Activated T-helper 1 cell treated with anti-CD3 and anti-CD28 coated beads, Interleukin-12 subunit alpha, Interleukin-12 subunit beta, Interleukin-2, Interleukin-4 antibody, amounts not matched to agents 30 ng/mL and 10 ng/mL and 1 ng/mL, durations not matched to agents 14 hours and 24 hours and 36 hours (primary cell): ENCODE measurements at regions not wholly inside any gene's neighbourhood (a gene's known extent, or its start where the extent isn't known, plus 50 kb on each side); places are given as distances from the start of the nearest gene placed in this dataset.

Source experiments
- DNase-seq: peaks from one replicate; pipeline ENCODE4 v3.0.0; 2021; ENCODE audit warnings: low spot score
- H3K27ac Mint-ChIP-seq: one replicate; pipeline ENCODE4 v1.8.0; 2021; ENCODE audit warnings: mild to moderate bottlenecking, mixed read lengths
- H3K27me3 Mint-ChIP-seq: one replicate; pipeline ENCODE4 v1.8.0; 2022; ENCODE audit warnings: mild to moderate bottlenecking, moderate library complexity, mixed read lengths; ENCODE audit not compliant: insufficient read depth
- H3K36me3 Mint-ChIP-seq: one replicate; pipeline ENCODE4 v1.8.0; 2021; ENCODE audit warnings: low read depth, mixed read lengths
- H3K4me1 Mint-ChIP-seq: one replicate; pipeline ENCODE4 v1.8.0; 2021; ENCODE audit warnings: low read depth, mixed read lengths
- H3K4me3 Mint-ChIP-seq: one replicate; pipeline ENCODE4 v1.8.0; 2021; ENCODE audit warnings: mild to moderate bottlenecking, moderate library complexity, mixed read lengths
- H3K9me3 Mint-ChIP-seq: one replicate; pipeline ENCODE4 v1.8.0; 2021; ENCODE audit warnings: mixed read lengths
- intact Hi-C: fragments of 100-400 bp; cut with micrococcal nuclease; formaldehyde crosslinking; loops from one replicate; pipeline ENCODE4 v1.15.1; 2024

DNA sequence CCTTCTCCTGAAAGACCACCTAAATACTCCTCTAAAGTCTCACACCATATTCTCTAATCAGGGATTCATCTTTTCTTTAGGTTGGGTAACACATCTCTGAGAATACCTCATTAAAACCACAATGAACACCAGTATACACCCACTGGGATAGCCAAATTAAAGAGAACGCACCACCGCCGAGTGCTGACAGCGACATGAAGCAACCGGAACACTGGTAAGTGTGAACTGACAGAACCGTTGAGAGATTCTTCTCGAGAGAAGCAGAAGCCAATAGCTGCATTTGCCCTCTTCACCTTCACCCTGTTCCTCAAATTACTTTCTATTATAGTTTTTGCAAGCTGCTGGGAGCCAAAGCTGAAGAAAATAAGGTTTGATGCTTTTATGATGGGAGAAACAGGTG lies 318.5 kb downstream of the FBXO15 start:
- Mint-ChIP-seq H3K36me3 (no peaks in the 10 kb centered on the region), H3K4me1 (no peaks in the 10 kb centered on the region), H3K4me3 (no peak overlapping the region), H3K27ac (no peak overlapping the region), H3K27me3 (peaks cover 4% of the 10 kb centered on the region), H3K9me3 (no peaks in the 10 kb centered on the region)
- intact Hi-C loops = no loop called here
- DNase-seq = no peak

- intact Hi-C loops = no loop called here
- peaks cover 4% of the 10 kb centered on the region for H3K27me3 Mint-ChIP-seq
- H3K4me3 Mint-ChIP-seq = no peak overlapping the region
- no peak overlapping the region for H3K27ac Mint-ChIP-seq
- H3K9me3 Mint-ChIP-seq = no peaks in the 10 kb centered on the region
- no peak for DNase-seq
- H3K4me1 Mint-ChIP-seq = no peaks in the 10 kb centered on the region
- no peaks in the 10 kb centered on the region for H3K36me3 Mint-ChIP-seq
These were observed 319.8 kb downstream of the FBXO15 start for GRCh38 chr18:73827801-73828200.

DNA sequence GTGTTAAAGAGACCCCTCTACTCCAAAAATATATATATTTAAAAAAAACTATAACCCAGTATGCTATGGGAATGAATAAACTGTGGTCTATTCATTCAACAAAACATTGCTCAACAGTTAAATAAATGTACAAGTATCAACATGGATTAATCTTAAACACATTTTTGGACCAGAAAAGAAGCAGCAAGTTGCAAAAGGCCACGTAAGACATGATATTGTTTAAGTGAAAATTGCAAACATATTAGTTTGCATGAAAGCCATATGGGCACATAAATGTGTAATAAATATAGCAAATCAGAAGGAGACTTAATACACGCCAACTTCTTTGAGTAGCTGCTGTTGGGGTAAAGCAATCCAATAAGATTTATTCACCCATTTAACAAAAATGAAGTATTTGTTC lies 321.5 kb downstream of the FBXO15 start:
- Mint-ChIP-seq H3K9me3 (no peaks in the 10 kb centered on the region), H3K27ac (no peak overlapping the region), H3K36me3 (no peaks in the 10 kb centered on the region), H3K4me3 (no peak overlapping the region), H3K4me1 (no peaks in the 10 kb centered on the region), H3K27me3 (peaks cover 6% of the 10 kb centered on the region)
- intact Hi-C loops = no loop called here
- DNase-seq = no peak

DNA sequence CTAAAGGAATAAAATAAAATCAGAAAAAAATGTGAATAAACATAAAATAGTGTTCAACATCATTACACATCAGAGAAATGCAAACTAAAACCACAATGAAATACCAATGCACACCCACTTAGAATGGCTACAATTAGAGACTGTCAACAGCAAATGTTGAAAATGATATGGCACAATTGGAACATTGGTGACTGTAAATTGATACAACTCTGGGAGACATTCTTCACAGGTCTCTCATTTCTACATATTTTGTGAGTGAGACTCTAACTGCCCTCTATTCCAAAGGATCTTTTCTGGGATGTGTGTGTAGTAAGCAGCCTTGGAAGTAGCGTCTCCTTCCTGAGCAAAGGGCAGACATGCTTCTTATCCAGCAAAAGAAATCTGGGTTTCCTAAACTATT lies 323.0 kb downstream of the FBXO15 start:
- H3K9me3 Mint-ChIP-seq = no peaks in the 10 kb centered on the region
- no peaks in the 10 kb centered on the region for H3K36me3 Mint-ChIP-seq
- H3K27ac Mint-ChIP-seq = no peak overlapping the region
- DNase-seq = no peak
- intact Hi-C loops = no loop called here
- peaks cover 9% of the 10 kb centered on the region for H3K27me3 Mint-ChIP-seq
- H3K4me1 Mint-ChIP-seq = no peaks in the 10 kb centered on the region
- H3K4me3 Mint-ChIP-seq = no peak overlapping the region

DNA sequence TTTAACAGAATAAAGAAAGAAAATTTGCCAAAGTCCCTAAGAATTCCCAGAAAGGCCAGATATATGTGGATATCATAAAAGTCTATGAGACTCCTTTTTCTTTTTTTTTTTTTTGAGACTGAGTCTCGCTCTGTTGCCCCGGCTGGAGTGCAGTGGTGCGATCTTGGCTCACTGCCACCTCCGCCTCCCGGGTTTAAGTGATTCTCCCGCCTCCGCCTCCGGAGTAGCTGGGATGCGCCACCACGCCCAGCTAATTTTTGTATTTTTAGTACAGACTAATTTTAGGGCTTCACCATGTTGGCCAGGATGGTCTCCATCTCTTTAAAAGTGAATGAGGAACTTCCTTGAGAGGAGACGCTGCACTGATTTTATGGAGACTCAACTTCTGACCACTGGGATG lies 335.2 kb downstream of the FBXO15 start:
- DNase-seq = no peak
- intact Hi-C loops = no loop called here
- Mint-ChIP-seq H3K9me3 (no peaks in the 10 kb centered on the region), H3K27ac (no peak overlapping the region), H3K4me1 (no peaks in the 10 kb centered on the region), H3K27me3 (no peaks in the 10 kb centered on the region), H3K36me3 (no peaks in the 10 kb centered on the region), H3K4me3 (no peak overlapping the region)

DNA sequence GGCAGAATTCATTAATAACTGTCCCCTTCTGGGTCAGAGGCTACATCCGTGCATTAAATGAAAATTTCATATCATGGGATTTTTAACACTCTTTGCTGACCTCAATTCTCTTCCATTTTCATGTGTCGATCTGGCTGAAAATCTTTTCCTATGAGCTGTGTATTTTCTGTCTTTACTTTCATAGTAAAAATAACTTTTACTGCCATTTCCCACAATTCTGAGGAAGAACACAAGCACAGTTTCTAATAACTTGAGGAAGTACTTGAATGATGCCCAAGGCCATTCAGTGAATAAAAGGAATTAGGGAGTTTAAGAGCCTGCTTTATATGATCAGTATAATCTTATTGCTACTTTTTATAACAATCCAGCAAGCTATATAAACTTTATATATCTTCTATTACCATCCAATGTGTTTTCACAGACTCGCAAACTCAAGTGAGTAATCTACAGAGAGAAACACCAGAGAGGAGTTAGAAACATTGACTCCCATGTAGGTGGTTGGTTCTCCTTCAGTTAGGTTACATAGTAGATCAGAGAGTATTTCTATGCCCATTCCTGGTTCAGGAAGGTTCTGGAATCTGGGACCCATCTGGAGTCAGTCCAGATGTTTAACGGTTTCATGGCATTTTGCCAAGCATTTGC lies 340.0 kb downstream of the FBXO15 start:
- Mint-ChIP-seq H3K27ac (no peak overlapping the region), H3K27me3 (no peaks in the 10 kb centered on the region), H3K4me1 (no peaks in the 10 kb centered on the region), H3K9me3 (no peaks in the 10 kb centered on the region), H3K36me3 (no peaks in the 10 kb centered on the region), H3K4me3 (no peak overlapping the region)
- intact Hi-C loops = no loop called here
- DNase-seq = no peak

- intact Hi-C loops = no loop called here
- Mint-ChIP-seq H3K36me3 (no peaks in the 10 kb centered on the region), H3K4me1 (no peaks in the 10 kb centered on the region), H3K27me3 (no peaks in the 10 kb centered on the region), H3K27ac (no peak overlapping the region), H3K9me3 (no peaks in the 10 kb centered on the region), H3K4me3 (no peak overlapping the region)
- DNase-seq = no peak
These were observed 341.6 kb downstream of the FBXO15 start for GRCh38 chr18:73805991-73806390.

GRCh38 chr18:73797419-73797818 lies 350.2 kb downstream of the FBXO15 start:
- H3K27me3 Mint-ChIP-seq = no peaks in the 10 kb centered on the region
- H3K4me1 Mint-ChIP-seq = no peaks in the 10 kb centered on the region
- H3K9me3 Mint-ChIP-seq = no peaks in the 10 kb centered on the region
- H3K4me3 Mint-ChIP-seq = no peak overlapping the region
- DNase-seq = no peak
- H3K36me3 Mint-ChIP-seq = no peaks in the 10 kb centered on the region
- intact Hi-C loops = no loop called here
- no peak overlapping the region for H3K27ac Mint-ChIP-seq

DNA sequence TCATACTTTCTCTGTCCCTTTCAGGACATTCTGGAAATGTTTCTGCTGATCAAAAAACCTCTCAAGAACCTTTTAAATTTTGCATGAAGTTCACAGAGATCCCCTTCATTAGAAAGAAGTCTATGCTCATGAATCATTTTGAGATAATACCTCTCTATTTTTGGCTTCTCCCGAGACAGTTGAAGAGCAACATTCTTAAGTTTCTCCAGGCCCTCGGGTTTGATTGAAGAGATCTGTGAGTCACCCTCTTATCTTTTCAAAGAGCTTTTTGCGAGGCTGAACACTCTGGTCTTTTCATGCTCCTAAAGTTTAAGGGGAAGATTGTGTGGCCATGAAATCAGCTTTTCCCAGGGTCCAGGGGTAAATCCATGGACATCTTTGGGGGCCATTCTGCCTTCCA lies 354.2 kb downstream of the FBXO15 start:
- no peak for DNase-seq
- no peaks in the 10 kb centered on the region for H3K9me3 Mint-ChIP-seq
- intact Hi-C loops = no loop called here
- no peaks in the 10 kb centered on the region for H3K4me1 Mint-ChIP-seq
- no peaks in the 10 kb centered on the region for H3K27me3 Mint-ChIP-seq
- no peak overlapping the region for H3K4me3 Mint-ChIP-seq
- no peaks in the 10 kb centered on the region for H3K36me3 Mint-ChIP-seq
- H3K27ac Mint-ChIP-seq = no peak overlapping the region

GRCh38 chr18:73791081-73791480 lies 356.6 kb downstream of the FBXO15 start:
- no peaks in the 10 kb centered on the region for H3K27me3 Mint-ChIP-seq
- no peaks in the 10 kb centered on the region for H3K36me3 Mint-ChIP-seq
- intact Hi-C loops = no loop called here
- no peaks in the 10 kb centered on the region for H3K4me1 Mint-ChIP-seq
- no peak for DNase-seq
- H3K4me3 Mint-ChIP-seq = no peak overlapping the region
- H3K27ac Mint-ChIP-seq = no peak overlapping the region
- no peaks in the 10 kb centered on the region for H3K9me3 Mint-ChIP-seq

- Mint-ChIP-seq H3K4me1 (no peaks in the 10 kb centered on the region), H3K4me3 (no peak overlapping the region), H3K36me3 (no peaks in the 10 kb centered on the region), H3K27ac (no peak overlapping the region), H3K9me3 (no peaks in the 10 kb centered on the region), H3K27me3 (no peaks in the 10 kb centered on the region)
- no peak for DNase-seq
- intact Hi-C loops = no loop called here
These were observed 357.0 kb downstream of the FBXO15 start for GRCh38 chr18:73790587-73790986.

- no peak overlapping the region for H3K4me3 Mint-ChIP-seq
- H3K4me1 Mint-ChIP-seq = no peaks in the 10 kb centered on the region
- H3K36me3 Mint-ChIP-seq = no peaks in the 10 kb centered on the region
- no peak for DNase-seq
- peaks cover 3% of the 10 kb centered on the region for H3K27me3 Mint-ChIP-seq
- intact Hi-C loops = no loop called here
- H3K9me3 Mint-ChIP-seq = no peaks in the 10 kb centered on the region
- H3K27ac Mint-ChIP-seq = no peak overlapping the region
These were observed 360.3 kb downstream of the FBXO15 start for GRCh38 chr18:73787316-73787715.

DNA sequence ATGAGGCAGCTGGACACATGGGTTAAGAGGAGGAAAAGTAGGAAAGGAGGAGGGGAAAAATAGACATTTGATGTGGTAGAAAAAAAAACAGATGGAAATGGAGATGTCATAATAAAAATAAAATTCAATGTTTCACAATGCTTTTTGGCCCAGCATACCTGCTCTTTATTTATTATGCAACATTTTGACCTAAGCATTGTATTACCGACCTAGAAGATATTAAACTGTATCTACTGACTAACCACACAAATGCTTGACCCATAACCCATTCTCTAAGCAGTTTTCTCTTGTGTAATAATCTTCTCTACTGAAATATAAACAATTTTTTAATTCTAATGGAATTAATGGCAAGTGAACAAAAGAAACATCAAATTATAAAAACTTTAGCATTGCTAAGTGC lies 362.3 kb downstream of the FBXO15 start:
- H3K4me1 Mint-ChIP-seq = no peaks in the 10 kb centered on the region

DNA sequence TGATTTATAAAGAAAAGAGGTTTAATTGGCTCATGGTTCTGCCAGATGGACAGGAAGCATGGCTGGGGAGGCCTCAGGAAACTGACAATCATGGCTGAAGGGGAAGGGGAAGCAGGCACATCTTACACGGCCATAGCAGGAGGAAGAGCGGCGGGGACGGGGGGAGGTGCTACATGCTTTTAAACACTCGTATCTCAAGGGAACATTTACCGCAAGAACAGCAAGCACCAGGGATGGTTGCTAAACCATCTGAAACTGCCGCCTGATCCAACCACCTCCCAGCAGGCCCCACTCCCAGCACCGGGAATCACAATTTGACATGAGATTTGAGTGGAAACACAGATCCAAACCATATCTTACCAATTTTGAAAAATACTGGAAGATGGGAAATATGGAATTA lies 362.8 kb downstream of the FBXO15 start:
- intact Hi-C loops = no loop called here
- DNase-seq = no peak
- H3K4me1 Mint-ChIP-seq = no peaks in the 10 kb centered on the region
- no peak overlapping the region for H3K27ac Mint-ChIP-seq
- H3K4me3 Mint-ChIP-seq = no peak overlapping the region
- no peaks in the 10 kb centered on the region for H3K36me3 Mint-ChIP-seq
- no peaks in the 10 kb centered on the region for H3K9me3 Mint-ChIP-seq
- H3K27me3 Mint-ChIP-seq = peaks cover 3% of the 10 kb centered on the region

More for the DNA sequence above, 362.3 kb downstream of the FBXO15 start:
- no peak for DNase-seq
- Mint-ChIP-seq H3K9me3 (no peaks in the 10 kb centered on the region), H3K27me3 (peaks cover 3% of the 10 kb centered on the region), H3K27ac (no peak overlapping the region), H3K4me3 (no peak overlapping the region), H3K36me3 (no peaks in the 10 kb centered on the region)
- intact Hi-C loops = no loop called here
